Mucosa of rectum (tissue), 2 donors: ENCODE measurements at regions not wholly inside any gene's neighbourhood (a gene's known extent, or its start where the extent isn't known, plus 50 kb on each side); places are given as distances from the start of the nearest gene placed in this dataset.

Experiments used
- H3K27ac ChIP-seq, 2 donors: one replicate each; pipeline ENCODE4 v1.7.0; 2013; ENCODE audit warnings: inconsistent platforms in 2 of 2, low read depth in 2 of 2, low read length in 2 of 2
- H3K27me3 ChIP-seq, 2 donors: one replicate each; pipeline ENCODE4 v1.7.0; 2013; ENCODE audit warnings: low read length in 2 of 2; ENCODE audit not compliant: control insufficient read depth in 2 of 2, insufficient read depth in 2 of 2
- H3K36me3 ChIP-seq, 2 donors: one replicate each; pipeline ENCODE4 v1.7.0; 2013; ENCODE audit warnings: low read length in 2 of 2; ENCODE audit not compliant: control insufficient read depth in 2 of 2, insufficient read depth in 2 of 2
- H3K4me1 ChIP-seq, 2 donors: one replicate each; pipeline ENCODE4 v1.7.0; 2013; ENCODE audit warnings: low read length in 2 of 2, mild to moderate bottlenecking in 1 of 2; ENCODE audit not compliant: control insufficient read depth in 2 of 2, insufficient read depth in 2 of 2
- H3K4me3 ChIP-seq, 2 donors: one replicate each; pipeline ENCODE4 v1.7.0; 2013; ENCODE audit warnings: low read length in 2 of 2
- H3K9ac ChIP-seq, 2 donors: one replicate each; pipeline ENCODE4 v1.7.0; 2013; ENCODE audit warnings: low read length in 2 of 2, low read depth in 1 of 2, mild to moderate bottlenecking in 1 of 2
- H3K9me3 ChIP-seq, 2 donors: one replicate each; pipeline ENCODE4 v1.7.0; 2013; ENCODE audit warnings: low read length in 2 of 2; ENCODE audit not compliant: control insufficient read depth in 2 of 2
- donor health status: healthy.
- donor health status: Normal muscosa, but diverticular disease.

DNA sequence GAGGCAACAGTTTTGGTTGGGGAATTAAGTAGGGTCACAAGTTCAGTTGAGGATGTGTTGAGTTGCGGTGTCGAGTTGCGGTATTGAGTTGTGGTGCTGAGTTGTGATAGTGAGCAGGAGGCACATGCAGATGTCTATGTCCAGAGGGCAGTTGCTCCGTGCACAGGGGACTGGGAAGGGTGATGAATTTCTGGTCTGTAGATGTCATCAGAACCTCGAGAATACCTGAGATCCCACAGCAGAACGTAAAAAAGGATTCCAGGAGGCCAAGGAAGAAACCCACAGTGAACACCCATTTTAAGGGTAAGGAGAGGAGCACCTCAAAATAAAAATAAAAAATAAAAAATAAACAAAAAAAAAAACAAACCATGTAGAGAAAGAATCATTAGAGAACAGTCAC lies 354.4 kb upstream of the ARGLU1 start:
- H3K4me1 ChIP-seq: peaks cover 0 to 2% of the 10 kb centered on the region in 2 donors
- no peak overlapping the region for H3K27ac ChIP-seq
- H3K36me3 ChIP-seq: no peaks in the 10 kb centered on the region
- no peak overlapping the region for H3K4me3 ChIP-seq
- no peaks in the 10 kb centered on the region for H3K9me3 ChIP-seq
- no peaks in the 10 kb centered on the region for H3K27me3 ChIP-seq
- no peak overlapping the region for H3K9ac ChIP-seq

DNA sequence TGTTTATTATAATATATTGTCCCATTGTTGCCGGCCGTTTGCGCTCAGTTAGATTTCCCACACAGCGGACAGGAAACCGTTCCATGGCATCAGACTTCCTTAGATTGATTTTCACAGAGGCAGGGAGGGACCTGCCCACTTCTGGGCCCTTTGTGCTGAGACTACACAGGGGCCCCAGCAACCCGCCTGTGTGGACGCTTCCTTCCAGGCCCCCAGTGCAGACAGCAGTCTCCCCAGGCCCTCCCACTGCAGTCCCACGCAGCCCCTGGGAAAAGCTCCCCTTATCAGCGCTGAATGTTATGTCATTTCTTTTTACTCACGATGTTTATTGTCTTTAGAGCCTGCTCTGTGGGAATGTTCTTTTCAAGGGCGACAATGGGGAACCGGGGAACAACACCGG lies 351.7 kb upstream of the ARGLU1 start:
- Histone ChIP-seq H3K9me3 (no peaks in the 10 kb centered on the region), H3K36me3 (no peaks in the 10 kb centered on the region), H3K4me1 (peaks cover 0 to 2% of the 10 kb centered on the region in 2 donors), H3K9ac (no peak overlapping the region), H3K27me3 (no peaks in the 10 kb centered on the region), H3K4me3 (no peak overlapping the region), H3K27ac (no peak overlapping the region)

DNA sequence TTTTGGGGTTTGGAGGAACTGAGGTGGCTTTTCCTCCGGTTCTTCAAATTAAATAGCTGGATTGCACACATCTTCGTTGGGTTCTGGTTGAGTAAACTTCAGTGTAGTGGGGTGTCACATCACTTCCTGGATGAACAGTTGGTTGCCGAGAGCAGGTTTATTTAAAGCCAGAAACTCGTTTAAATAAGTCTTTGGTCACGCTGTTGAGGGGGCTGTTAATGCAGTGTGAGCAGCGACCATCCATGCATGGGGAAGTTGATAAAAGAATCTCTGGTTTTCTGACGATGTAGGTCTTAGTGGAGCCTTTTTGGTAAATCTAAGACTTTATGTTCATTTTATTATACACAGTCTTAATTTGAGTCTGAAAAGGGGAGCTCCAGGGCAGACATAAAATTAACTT lies 351.2 kb upstream of the ARGLU1 start:
- Histone ChIP-seq H3K4me3 (no peak overlapping the region), H3K9ac (no peak overlapping the region)

DNA sequence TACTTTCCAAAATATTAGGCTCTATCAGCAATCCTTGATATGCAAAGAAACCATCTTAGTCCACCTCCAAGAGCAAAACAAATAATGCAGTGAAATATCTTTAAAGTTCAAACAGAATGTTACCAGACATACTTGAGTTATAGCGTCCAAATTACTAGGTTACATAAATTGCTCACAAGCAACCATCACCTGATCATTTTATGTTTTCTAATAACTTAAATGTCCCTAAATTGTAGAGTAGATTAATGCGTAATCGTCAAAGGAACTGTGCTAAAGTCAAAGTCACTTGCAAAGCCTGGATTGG lies 350.6 kb upstream of the ARGLU1 start:
- no peaks in the 10 kb centered on the region for H3K36me3 ChIP-seq
- no peaks in the 10 kb centered on the region for H3K9me3 ChIP-seq
- H3K4me3 ChIP-seq: no peak overlapping the region
- H3K27me3 ChIP-seq: no peaks in the 10 kb centered on the region
- no peak overlapping the region for H3K27ac ChIP-seq
- peaks cover 0 to 2% of the 10 kb centered on the region in 2 donors for H3K4me1 ChIP-seq
- no peak overlapping the region for H3K9ac ChIP-seq

More for the DNA sequence above, 351.2 kb upstream of the ARGLU1 start:
- H3K27ac ChIP-seq: peak overlapping the region in 1 of 2 donors; percentile 9
- H3K4me1 ChIP-seq: peaks cover 0 to 2% of the 10 kb centered on the region in 2 donors
- no peaks in the 10 kb centered on the region for H3K27me3 ChIP-seq
- no peaks in the 10 kb centered on the region for H3K9me3 ChIP-seq
- H3K36me3 ChIP-seq: no peaks in the 10 kb centered on the region

DNA sequence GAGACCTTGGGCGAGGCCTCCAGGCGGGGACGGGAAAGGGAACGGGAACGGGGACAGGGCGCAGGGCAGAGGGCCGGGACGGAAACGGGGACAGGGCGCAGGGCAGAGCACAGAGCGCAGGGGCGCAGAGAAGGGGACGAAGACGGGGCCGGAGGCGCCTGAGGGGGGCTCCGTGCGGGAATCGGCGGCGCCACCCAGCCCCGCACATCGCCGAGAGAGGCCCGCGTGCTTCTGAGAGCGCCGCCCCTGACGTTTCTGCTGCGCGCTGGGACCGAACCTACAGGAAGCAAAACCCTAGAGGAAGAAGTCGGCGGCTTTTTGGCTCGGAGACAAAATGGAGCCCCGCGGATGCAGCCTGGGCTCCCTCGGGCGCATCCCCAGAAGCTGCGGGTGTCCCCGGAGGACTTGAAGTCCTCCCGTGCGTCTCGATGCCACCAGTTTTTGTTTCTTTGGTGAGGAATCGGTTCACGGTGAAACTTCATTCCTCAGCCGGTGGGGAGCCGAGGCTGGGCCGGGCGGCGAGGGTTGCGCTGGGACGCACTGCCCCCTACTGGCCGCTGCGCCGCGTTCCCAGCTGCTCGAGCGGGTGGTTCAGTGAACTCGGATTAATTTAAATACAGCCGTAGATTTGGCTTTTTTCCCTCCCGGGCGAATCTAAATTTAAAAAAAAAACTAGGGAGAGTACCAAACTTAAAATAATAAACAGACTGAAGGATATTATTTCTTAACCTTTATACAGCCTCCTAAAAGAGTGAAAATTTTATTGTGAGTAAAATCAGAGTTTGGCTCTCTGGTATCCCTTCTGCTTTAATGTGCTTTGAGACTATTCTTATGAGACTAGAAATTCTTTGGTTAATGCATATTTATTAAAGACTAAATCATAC lies 350.0 kb upstream of the ARGLU1 start:
- Histone ChIP-seq H3K27me3 (no peaks in the 10 kb centered on the region), H3K9ac (peak overlapping the region; percentile 74 to 75), H3K4me1 (peaks cover 0 to 2% of the 10 kb centered on the region in 2 donors), H3K4me3 (peak overlapping the region; percentile 77 to 81), H3K9me3 (no peaks in the 10 kb centered on the region), H3K27ac (peak overlapping the region; percentile 51 to 58), H3K36me3 (no peaks in the 10 kb centered on the region)

DNA sequence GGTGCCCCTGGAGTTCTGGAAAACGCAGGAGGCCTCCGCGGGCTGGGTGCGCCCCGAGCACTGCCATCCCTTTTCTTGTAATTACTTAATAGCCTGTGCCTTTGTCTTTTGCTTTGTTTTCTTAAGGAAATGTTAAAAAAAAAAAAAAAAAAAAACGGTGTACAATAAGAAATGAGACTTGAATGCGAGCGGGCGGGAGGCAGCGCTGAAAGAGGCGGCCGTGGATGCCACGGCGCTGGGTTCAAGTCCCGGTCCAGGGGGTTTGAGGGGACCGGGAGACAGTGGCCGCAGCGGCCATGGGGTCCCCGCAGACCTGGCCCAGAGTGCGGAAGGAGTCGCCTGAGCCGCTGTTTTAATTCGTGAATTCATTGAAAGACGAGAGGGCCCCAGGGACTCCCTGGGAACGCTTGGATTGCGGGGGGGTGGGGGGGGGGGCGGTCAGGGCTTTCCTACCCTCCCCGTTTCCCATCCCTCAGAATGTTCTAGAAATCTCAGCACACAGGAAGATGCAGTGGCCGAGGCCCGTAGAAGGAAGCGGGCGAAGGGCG lies 349.2 kb upstream of the ARGLU1 start:
- Histone ChIP-seq H3K4me1 (peaks cover 0 to 2% of the 10 kb centered on the region in 2 donors), H3K9ac (no peak overlapping the region), H3K9me3 (no peaks in the 10 kb centered on the region), H3K27ac (peak overlapping the region; percentile 51 to 58), H3K4me3 (peak overlapping the region in 1 of 2 donors; percentile 77), H3K36me3 (no peaks in the 10 kb centered on the region), H3K27me3 (no peaks in the 10 kb centered on the region)

DNA sequence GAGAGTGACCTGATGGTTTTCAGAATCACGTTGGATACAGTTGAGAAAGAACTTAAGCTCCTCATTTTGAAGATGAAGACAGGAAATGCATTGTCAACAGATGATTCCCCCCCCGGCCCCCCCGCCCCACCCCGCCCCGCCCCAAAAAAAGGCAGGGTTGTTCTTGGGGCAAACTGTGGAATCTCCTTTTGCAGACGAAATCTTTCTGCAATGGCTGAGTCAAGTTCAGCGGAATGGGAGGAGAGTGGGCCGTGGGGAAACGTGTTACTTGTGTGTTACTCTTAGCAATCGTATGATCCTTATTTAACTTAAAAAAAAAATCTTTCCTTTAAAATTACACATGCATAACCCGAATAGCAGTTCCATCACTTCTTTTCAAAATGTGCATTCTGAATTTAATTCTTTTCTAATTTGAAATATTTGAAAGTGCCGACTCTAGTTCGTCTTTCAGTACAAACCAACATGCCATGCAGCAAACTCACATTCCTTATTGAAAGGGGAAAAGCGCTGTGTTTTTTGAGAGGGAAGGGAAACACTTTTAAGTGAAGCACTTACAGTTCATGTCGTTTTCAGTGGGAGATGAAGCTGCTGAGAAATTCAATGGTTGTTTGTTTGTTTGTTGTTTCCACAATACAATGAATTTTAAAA lies 348.5 kb upstream of the ARGLU1 start:
- Histone ChIP-seq H3K9ac (no peak overlapping the region), H3K27ac (no peak overlapping the region), H3K4me1 (peaks cover 0 to 2% of the 10 kb centered on the region in 2 donors), H3K9me3 (no peaks in the 10 kb centered on the region), H3K4me3 (no peak overlapping the region), H3K36me3 (no peaks in the 10 kb centered on the region), H3K27me3 (no peaks in the 10 kb centered on the region)

DNA sequence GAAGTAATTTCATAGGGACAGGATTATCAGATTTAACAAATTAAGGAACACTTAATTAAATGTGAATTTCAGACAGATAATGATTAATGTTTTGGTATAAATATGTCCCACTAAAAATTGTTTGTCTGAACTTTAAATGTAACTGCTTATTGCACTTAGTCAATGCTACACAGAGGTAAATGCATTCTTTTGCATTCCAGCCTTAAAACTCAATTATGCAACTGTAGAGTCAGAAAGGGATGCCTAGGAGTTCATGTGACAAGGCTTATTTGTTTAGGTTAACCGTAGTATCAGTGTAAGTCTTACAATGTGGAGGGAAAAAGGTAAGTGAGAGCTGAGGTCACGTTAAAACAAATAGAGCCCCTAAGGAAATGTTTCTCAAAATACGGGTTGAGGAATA lies 347.2 kb upstream of the ARGLU1 start:
- H3K4me3 ChIP-seq: no peak overlapping the region
- H3K9ac ChIP-seq: no peak overlapping the region
- no peaks in the 10 kb centered on the region for H3K36me3 ChIP-seq
- H3K9me3 ChIP-seq: no peaks in the 10 kb centered on the region
- no peaks in the 10 kb centered on the region for H3K27me3 ChIP-seq
- H3K4me1 ChIP-seq: peaks cover 0 to 2% of the 10 kb centered on the region in 2 donors
- H3K27ac ChIP-seq: no peak overlapping the region

DNA sequence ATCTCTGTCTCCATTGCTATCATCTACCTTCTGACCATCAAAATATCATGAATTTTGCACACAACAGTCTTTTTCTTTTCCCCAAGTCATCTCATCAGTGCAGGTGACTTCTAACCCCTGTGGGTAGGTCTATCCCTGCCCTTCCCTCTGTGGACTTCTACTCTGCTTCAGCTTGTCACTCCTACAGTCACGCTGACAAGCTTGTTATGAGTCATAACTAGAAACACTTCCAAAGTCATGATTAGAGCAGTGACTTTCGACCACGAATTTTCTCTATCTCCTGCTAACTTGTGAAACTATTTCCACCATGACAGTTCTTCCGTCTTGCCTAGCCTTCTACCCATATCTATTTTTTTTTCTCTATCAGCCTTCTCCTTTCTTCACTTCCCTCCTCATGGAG lies 343.7 kb upstream of the ARGLU1 start:
- Histone ChIP-seq H3K4me1 (no peaks in the 10 kb centered on the region), H3K27ac (no peak overlapping the region), H3K9me3 (no peaks in the 10 kb centered on the region), H3K9ac (no peak overlapping the region), H3K36me3 (no peaks in the 10 kb centered on the region), H3K4me3 (no peak overlapping the region), H3K27me3 (no peaks in the 10 kb centered on the region)

DNA sequence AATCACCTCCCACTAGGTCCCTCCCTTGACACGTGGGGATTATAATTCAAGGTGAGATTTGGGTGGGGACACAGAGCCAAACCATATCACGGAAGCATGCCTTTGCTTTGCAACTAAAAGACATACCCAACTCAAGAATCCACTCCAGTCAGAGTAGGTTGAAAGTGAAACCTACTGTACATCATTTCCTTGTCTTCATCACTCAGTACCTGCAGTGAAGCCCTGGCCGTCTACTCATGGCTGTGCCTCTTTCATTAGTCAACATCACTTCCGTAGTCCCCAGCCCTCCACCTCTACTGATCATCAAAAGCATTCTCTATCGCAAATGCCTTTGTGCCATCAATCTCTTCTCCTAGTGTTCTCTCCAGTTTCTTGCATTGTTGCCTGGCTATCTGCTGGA lies 343.1 kb upstream of the ARGLU1 start:
- H3K27me3 ChIP-seq: no peaks in the 10 kb centered on the region
- no peaks in the 10 kb centered on the region for H3K4me1 ChIP-seq
- H3K4me3 ChIP-seq: no peak overlapping the region
- H3K9me3 ChIP-seq: no peaks in the 10 kb centered on the region
- no peak overlapping the region for H3K27ac ChIP-seq
- H3K9ac ChIP-seq: no peak overlapping the region
- no peaks in the 10 kb centered on the region for H3K36me3 ChIP-seq
